ENCODE measurements at regions not wholly inside any gene's neighbourhood (a gene's known extent, or its start where the extent isn't known, plus 50 kb on each side); places are given as distances from the start of the nearest gene placed in this dataset.

- no peaks in the 10 kb centered on the region for H3K27me3 ChIP-seq
- intact Hi-C loops (cut with DNase I; ENCODE audit: low total_unique reads) = no loop called here
- no peak for DNase-seq
- H3K4me3 ChIP-seq = no peak overlapping the region
- no peaks in the 10 kb centered on the region for H3K36me3 ChIP-seq
- no peaks in the 10 kb centered on the region for H3K4me1 ChIP-seq
- H3K9me3 ChIP-seq = no peaks in the 10 kb centered on the region
- ATAC-seq = no peak
- TF ChIP-seq CTCF (IDR thresholded peaks at IDR 0.05 in 4 of 5, conservative IDR thresholded peaks at IDR 0.05 in 1 of 5) = no peak
- TF ChIP-seq POLR2A (IDR thresholded peaks at IDR 0.05) = no peak
- no peak overlapping the region for H3K27ac ChIP-seq
- in situ Hi-C loops (cut with MboI; ENCODE audit: low sequenced_read_pairs in 4 of 4) = no loop called here
Observed at GRCh38 chr2:238700117-238700457, 147.8 kb upstream of the TWIST2 start.

- in situ Hi-C loops (cut with MboI; ENCODE audit: low sequenced_read_pairs in 4 of 4) = no loop called here
- Histone ChIP-seq H3K9me3 (no peaks in the 10 kb centered on the region), H3K4me3 (no peak overlapping the region), H3K36me3 (no peaks in the 10 kb centered on the region), H3K27ac (no peak overlapping the region), H3K27me3 (no peaks in the 10 kb centered on the region), H3K4me1 (no peaks in the 10 kb centered on the region)
- TF ChIP-seq CTCF (IDR thresholded peaks at IDR 0.05 in 4 of 5, conservative IDR thresholded peaks at IDR 0.05 in 1 of 5) (no peak), POLR2A (IDR thresholded peaks at IDR 0.05) (no peak)
- intact Hi-C loops (cut with DNase I; ENCODE audit: low total_unique reads) = no loop called here
- ATAC-seq = no peak
- DNase-seq = no peak
Observed at GRCh38 chr2:238700506-238701340, 147.2 kb upstream of the TWIST2 start.

- Histone ChIP-seq H3K4me3 (no peak overlapping the region), H3K27me3 (peaks cover 0 to 3% (median 0%) of the 10 kb centered on the region in 3 donors), H3K36me3 (no peaks in the 10 kb centered on the region), H3K9me3 (no peaks in the 10 kb centered on the region), H3K27ac (no peak overlapping the region), H3K4me1 (no peaks in the 10 kb centered on the region)
- ATAC-seq = no peak
- TF ChIP-seq CTCF (IDR thresholded peaks at IDR 0.05 in 4 of 5, conservative IDR thresholded peaks at IDR 0.05 in 1 of 5) = no peak
- no peak for TF ChIP-seq POLR2A (IDR thresholded peaks at IDR 0.05)
- in situ Hi-C loops (cut with MboI; ENCODE audit: low sequenced_read_pairs in 4 of 4) (no loop called here), intact Hi-C loops (cut with DNase I; ENCODE audit: low total_unique reads) (no loop called here)
- DNase-seq = no peak
Observed at GRCh38 chr2:238701341-238702206, 146.3 kb upstream of the TWIST2 start.

GRCh38 chr2:238702276-238703052, 145.4 kb upstream of the TWIST2 start:
- Histone ChIP-seq H3K9me3 (no peaks in the 10 kb centered on the region), H3K4me3 (no peak overlapping the region), H3K27ac (no peak overlapping the region), H3K36me3 (no peaks in the 10 kb centered on the region), H3K4me1 (no peaks in the 10 kb centered on the region), H3K27me3 (peaks cover 0 to 3% (median 0%) of the 10 kb centered on the region in 3 donors)
- no peak for DNase-seq
- no peak for ATAC-seq
- no peak for TF ChIP-seq CTCF (IDR thresholded peaks at IDR 0.05 in 4 of 5, conservative IDR thresholded peaks at IDR 0.05 in 1 of 5)
- in situ Hi-C loops (cut with MboI; ENCODE audit: low sequenced_read_pairs in 4 of 4) (no loop called here), intact Hi-C loops (cut with DNase I; ENCODE audit: low total_unique reads) (no loop called here)
